ENCODE measurements at regions not wholly inside any gene's neighbourhood (a gene's known extent, or its start where the extent isn't known, plus 50 kb on each side); places are given as distances from the start of the nearest gene placed in this dataset.

GRCh38 chr7:18222636-18223035 lies 195.0 kb upstream of the PRPS1L1 start:
- no peak overlapping the region for H3K4me3 ChIP-seq (ENCODE audit: control insufficient read depth, low read depth, low read length)
- TF ChIP-seq, protein P1, sequence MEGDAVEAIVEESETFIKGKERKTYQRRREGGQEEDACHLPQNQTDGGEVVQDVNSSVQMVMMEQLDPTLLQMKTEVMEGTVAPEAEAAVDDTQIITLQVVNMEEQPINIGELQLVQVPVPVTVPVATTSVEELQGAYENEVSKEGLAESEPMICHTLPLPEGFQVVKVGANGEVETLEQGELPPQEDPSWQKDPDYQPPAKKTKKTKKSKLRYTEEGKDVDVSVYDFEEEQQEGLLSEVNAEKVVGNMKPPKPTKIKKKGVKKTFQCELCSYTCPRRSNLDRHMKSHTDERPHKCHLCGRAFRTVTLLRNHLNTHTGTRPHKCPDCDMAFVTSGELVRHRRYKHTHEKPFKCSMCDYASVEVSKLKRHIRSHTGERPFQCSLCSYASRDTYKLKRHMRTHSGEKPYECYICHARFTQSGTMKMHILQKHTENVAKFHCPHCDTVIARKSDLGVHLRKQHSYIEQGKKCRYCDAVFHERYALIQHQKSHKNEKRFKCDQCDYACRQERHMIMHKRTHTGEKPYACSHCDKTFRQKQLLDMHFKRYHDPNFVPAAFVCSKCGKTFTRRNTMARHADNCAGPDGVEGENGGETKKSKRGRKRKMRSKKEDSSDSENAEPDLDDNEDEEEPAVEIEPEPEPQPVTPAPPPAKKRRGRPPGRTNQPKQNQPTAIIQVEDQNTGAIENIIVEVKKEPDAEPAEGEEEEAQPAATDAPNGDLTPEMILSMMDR (IDR thresholded peaks at IDR 0.05; ENCODE audit: control insufficient read depth, insufficient read depth, low read depth, low read length, missing control alignments): no peak
- no peak for DNase-seq (ENCODE audit: low read depth)

DNA sequence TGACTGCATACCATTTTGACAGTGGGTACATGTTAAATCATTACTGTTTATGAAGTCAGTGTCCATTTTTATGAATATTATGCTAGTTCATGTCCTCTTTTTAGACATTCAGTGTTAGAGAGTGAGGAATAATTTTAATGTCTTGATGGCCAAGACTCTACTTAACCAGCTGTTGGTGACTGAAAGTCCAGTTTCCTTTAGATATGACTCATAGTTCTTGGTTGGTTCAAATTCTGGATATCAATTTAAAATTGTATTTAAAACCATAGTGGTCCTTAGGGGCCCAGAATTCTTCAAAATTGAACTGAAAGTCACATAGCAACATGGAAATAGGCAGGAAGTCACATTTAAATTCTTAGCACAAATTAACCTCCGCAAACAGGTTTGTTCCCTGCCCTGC lies 196.5 kb upstream of the PRPS1L1 start:
- DNase-seq (ENCODE audit: low read depth): no peak
- TF ChIP-seq, protein P1 (IDR thresholded peaks at IDR 0.05; ENCODE audit: control insufficient read depth, insufficient read depth, low read depth, low read length, missing control alignments): no peak
- no peak overlapping the region for H3K4me3 ChIP-seq (ENCODE audit: control insufficient read depth, low read depth, low read length)

- no peak overlapping the region for H3K4me3 ChIP-seq (ENCODE audit: control insufficient read depth, low read depth, low read length)
- no peak for DNase-seq (ENCODE audit: low read depth)
Observed at GRCh38 chr7:18225067-18225466, 197.4 kb upstream of the PRPS1L1 start.

GRCh38 chr7:18226598-18226997 lies 199.0 kb upstream of the PRPS1L1 start:
- DNase-seq (ENCODE audit: low read depth): no peak
- TF ChIP-seq, protein P1 (IDR thresholded peaks at IDR 0.05; ENCODE audit: control insufficient read depth, insufficient read depth, low read depth, low read length, missing control alignments): no peak
- H3K4me3 ChIP-seq (ENCODE audit: control insufficient read depth, low read depth, low read length): no peak overlapping the region

More at GRCh38 chr7:18225067-18225466, 197.4 kb upstream of the PRPS1L1 start:
- TF ChIP-seq, protein P1 (IDR thresholded peaks at IDR 0.05; ENCODE audit: control insufficient read depth, insufficient read depth, low read depth, low read length, missing control alignments): no peak

DNA sequence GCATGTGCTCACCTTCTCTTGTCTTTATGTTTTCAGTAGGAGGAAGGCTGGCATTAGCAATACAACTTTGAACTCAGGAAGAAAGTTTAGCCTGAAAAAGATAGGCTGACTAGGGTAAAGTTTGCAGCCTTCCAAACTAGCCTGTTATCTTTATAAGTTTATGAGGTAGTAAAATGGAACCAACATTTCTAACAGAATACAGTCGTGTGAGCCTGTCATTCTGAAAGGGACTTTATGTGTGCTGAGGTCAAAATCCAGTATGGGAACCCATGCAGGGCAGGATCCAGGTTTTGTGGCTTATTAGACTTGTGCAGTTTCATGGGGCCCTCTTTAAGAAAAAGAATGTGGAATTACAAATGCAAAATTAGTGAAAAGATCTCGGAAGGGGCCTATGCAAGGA lies 201.0 kb upstream of the PRPS1L1 start:
- TF ChIP-seq, protein P1 (IDR thresholded peaks at IDR 0.05; ENCODE audit: control insufficient read depth, insufficient read depth, low read depth, low read length, missing control alignments): no peak
- DNase-seq (ENCODE audit: low read depth): no peak
- no peak overlapping the region for H3K4me3 ChIP-seq (ENCODE audit: control insufficient read depth, low read depth, low read length)

DNA sequence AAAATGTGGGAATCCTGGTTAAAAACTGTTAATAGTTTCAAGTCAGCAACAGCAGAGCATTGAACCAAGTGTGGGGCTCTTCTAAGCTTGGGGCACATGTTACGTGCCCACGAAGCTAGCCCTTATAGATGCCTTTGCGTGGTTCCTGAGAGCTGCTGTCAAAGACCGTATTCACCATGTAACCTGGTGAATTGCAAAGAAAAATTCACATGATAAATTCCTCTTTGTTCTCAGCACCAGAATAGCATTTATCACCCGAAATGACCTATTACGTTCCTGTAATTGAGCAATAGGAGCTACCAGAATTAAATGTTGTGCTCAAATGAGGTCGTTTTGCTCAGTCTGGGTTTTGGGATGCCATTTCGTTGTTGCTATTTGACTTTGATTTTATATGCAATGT lies 202.6 kb upstream of the PRPS1L1 start:
- TF ChIP-seq, protein P1 (IDR thresholded peaks at IDR 0.05; ENCODE audit: control insufficient read depth, insufficient read depth, low read depth, low read length, missing control alignments): no peak
- no peak for DNase-seq (ENCODE audit: low read depth)
- no peak overlapping the region for H3K4me3 ChIP-seq (ENCODE audit: control insufficient read depth, low read depth, low read length)

DNA sequence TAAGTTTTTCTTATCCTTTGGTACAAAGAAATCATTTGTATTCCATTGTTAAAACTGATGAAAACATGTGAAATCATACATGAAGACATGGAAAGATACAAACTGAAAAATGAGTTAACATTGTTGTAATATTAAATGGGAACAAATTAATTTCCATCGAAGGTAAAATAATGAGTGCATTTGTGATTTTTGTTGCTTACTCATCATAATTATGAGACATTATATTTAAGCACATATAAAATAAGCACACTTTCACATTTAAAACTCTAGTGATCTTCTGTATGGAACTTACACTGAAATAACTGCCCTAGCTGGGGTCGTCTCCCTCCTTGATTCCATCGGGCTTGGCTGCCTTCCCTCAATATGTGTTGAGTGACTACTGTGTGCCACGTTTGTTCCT lies 204.2 kb upstream of the PRPS1L1 start:
- TF ChIP-seq, protein P1 (IDR thresholded peaks at IDR 0.05; ENCODE audit: control insufficient read depth, insufficient read depth, low read depth, low read length, missing control alignments): no peak
- H3K4me3 ChIP-seq (ENCODE audit: control insufficient read depth, low read depth, low read length): no peak overlapping the region
- DNase-seq (ENCODE audit: low read depth): no peak

Data from AG09309 (cell line).